ENCODE measurements at regions not wholly inside any gene's neighbourhood (a gene's known extent, or its start where the extent isn't known, plus 50 kb on each side); places are given as distances from the start of the nearest gene placed in this dataset.

DNA sequence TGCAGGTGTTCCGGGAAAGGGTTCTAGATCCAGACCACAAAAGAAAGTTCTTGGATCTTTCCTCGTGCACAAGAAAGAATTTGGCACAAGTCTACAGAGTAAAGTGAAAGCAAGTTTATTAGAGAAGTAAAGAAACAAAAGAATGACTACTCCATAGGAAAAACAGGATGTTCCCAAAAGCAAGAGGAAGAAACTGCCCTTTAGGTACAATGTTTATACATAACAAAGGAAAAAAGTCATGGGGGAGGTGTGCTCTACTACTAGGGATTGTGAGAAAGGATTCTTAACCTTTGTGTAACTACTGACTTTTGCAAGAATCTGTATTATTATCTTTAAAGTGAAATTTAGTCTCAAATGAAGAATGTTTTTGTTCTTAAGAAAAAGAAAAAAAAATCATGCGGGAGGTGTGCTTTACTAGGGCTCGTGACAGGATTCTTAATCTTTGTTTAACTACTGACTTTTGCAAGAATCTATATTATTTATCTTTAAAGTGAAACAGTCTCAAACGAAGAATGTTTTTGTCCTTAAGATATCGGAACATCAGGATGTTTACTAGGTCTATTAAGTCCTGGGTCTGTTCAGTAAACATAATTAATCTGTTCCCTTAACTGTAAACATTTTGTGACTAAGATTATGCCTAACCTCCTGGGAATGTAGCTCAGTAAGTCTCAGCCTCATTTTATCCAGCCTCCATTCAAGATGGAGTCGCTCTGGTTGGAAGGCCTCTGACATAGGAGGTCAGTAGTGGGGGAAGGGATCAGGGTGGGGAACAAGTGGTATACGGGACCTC, 110.4 kb upstream of the BEND4 start:
- Histone ChIP-seq H3K4me3 (ENCODE audit: low read length in 2 of 2) (no peak overlapping the region), H3K27ac (ENCODE audit: low read depth in 2 of 2, low read length in 2 of 2) (no peak overlapping the region), H3K4me1 (ENCODE audit: control insufficient read depth in 2 of 2, insufficient read depth in 2 of 2, low read length in 2 of 2) (no peaks in the 10 kb centered on the region), H3K9ac (ENCODE audit: low read depth in 1 of 2, low read length in 2 of 2) (no peak overlapping the region), H3K36me3 (ENCODE audit: control insufficient read depth in 2 of 2, insufficient read depth in 2 of 2, low read length in 2 of 2) (no peaks in the 10 kb centered on the region), H3K27me3 (ENCODE audit: control insufficient read depth in 2 of 2, insufficient read depth in 2 of 2, low read length in 2 of 2) (no peaks in the 10 kb centered on the region), H3K9me3 (ENCODE audit: control insufficient read depth in 2 of 2, low read length in 2 of 2) (no peaks in the 10 kb centered on the region)

DNA sequence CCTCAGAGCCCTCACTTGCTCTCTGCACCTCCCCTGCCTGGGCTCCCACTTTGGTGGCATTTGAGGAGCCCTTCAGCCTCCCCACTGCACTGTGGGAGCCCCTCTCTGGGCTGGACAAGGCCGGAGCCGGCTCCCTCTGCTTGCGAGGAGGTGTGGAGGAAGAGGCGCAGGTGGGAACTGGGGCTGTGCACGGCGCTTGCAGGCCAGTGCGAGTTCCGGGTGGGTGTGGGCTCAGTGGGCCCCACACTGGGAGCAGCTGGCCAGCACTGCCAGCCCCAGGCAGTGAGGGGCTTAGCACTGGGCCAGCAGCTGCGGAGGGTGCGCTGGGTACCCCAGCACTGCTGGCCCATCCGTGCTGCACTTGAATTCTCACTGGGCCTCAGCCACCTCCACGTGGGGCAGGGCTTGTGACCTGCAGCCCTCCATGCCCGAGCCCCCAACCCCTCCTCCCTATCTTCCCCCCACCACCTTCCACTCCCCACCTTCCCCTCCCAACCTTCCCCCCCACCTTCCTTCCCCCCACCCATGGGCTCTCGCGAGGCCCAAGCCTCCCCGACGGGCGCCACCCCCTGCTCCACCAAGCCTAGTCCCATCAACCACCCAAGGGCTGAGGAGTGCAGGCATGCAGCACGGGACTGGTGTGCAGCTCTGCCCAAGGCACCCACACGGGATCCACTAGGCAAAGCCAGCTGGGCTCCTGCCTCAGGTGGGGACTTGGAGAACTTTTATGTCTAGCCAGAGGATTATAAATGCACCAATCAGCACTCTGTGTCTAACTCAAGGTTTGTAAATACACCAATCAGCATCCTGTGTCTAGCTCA, 113.5 kb upstream of the BEND4 start:
- H3K4me1 ChIP-seq (ENCODE audit: control insufficient read depth in 2 of 2, insufficient read depth in 2 of 2, low read length in 2 of 2) = no peaks in the 10 kb centered on the region
- H3K9me3 ChIP-seq (ENCODE audit: control insufficient read depth in 2 of 2, low read length in 2 of 2) = no peaks in the 10 kb centered on the region
- H3K4me3 ChIP-seq (ENCODE audit: low read length in 2 of 2) = no peak overlapping the region
- H3K27me3 ChIP-seq (ENCODE audit: control insufficient read depth in 2 of 2, insufficient read depth in 2 of 2, low read length in 2 of 2) = no peaks in the 10 kb centered on the region
- H3K9ac ChIP-seq (ENCODE audit: low read depth in 1 of 2, low read length in 2 of 2) = no peak overlapping the region
- no peaks in the 10 kb centered on the region for H3K36me3 ChIP-seq (ENCODE audit: control insufficient read depth in 2 of 2, insufficient read depth in 2 of 2, low read length in 2 of 2)
- no peak overlapping the region for H3K27ac ChIP-seq (ENCODE audit: low read depth in 2 of 2, low read length in 2 of 2)

DNA sequence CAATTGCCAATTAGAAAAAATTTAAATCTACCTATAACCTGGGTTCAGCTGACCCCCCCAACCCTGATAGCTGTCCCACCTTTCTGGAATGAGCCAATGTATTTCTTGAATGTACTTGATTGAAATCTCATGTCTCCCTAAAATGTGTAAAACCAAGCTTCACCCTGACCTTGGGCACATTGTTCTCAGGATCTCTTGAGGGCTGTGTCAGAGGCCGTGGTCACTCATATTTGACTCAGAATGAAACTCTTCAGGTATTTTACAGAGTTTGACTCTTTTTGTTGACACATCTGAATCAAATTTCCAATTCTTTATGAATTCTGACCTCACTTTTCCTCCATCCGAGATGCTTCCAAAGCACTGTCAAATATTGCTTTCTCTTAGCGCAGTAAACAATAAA, 115.3 kb upstream of the BEND4 start:
- Histone ChIP-seq H3K4me1 (ENCODE audit: control insufficient read depth in 2 of 2, insufficient read depth in 2 of 2, low read length in 2 of 2) (no peaks in the 10 kb centered on the region), H3K9me3 (ENCODE audit: control insufficient read depth in 2 of 2, low read length in 2 of 2) (no peaks in the 10 kb centered on the region), H3K9ac (ENCODE audit: low read depth in 1 of 2, low read length in 2 of 2) (no peak overlapping the region), H3K27ac (ENCODE audit: low read depth in 2 of 2, low read length in 2 of 2) (no peak overlapping the region), H3K4me3 (ENCODE audit: low read length in 2 of 2) (no peak overlapping the region), H3K36me3 (ENCODE audit: control insufficient read depth in 2 of 2, insufficient read depth in 2 of 2, low read length in 2 of 2) (no peaks in the 10 kb centered on the region), H3K27me3 (ENCODE audit: control insufficient read depth in 2 of 2, insufficient read depth in 2 of 2, low read length in 2 of 2) (no peaks in the 10 kb centered on the region)

DNA sequence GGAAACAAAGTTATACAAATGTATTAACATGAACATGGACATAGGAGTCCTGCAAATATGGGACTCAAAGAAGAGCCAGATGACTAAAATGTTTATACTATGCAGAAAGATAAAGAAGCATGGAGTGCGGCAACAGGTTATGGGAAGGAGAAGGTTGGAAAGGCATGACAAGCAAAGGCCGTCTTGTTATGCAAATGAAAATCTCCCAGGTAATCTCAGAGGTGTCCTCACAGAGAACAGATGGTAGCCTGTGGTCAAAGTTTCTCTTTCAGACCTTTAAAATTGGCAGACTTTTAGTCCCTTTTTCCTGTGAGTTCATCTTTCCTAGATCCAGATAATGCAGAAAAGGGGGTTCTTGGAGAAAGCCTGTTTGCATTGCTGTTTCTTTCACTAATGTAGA, 116.4 kb upstream of the BEND4 start:
- Histone ChIP-seq H3K4me3 (ENCODE audit: low read length in 2 of 2) (no peak overlapping the region), H3K27me3 (ENCODE audit: control insufficient read depth in 2 of 2, insufficient read depth in 2 of 2, low read length in 2 of 2) (no peaks in the 10 kb centered on the region), H3K9ac (ENCODE audit: low read depth in 1 of 2, low read length in 2 of 2) (no peak overlapping the region), H3K27ac (ENCODE audit: low read depth in 2 of 2, low read length in 2 of 2) (no peak overlapping the region), H3K4me1 (ENCODE audit: control insufficient read depth in 2 of 2, insufficient read depth in 2 of 2, low read length in 2 of 2) (no peaks in the 10 kb centered on the region), H3K9me3 (ENCODE audit: control insufficient read depth in 2 of 2, low read length in 2 of 2) (no peaks in the 10 kb centered on the region), H3K36me3 (ENCODE audit: control insufficient read depth in 2 of 2, insufficient read depth in 2 of 2, low read length in 2 of 2) (no peaks in the 10 kb centered on the region)

DNA sequence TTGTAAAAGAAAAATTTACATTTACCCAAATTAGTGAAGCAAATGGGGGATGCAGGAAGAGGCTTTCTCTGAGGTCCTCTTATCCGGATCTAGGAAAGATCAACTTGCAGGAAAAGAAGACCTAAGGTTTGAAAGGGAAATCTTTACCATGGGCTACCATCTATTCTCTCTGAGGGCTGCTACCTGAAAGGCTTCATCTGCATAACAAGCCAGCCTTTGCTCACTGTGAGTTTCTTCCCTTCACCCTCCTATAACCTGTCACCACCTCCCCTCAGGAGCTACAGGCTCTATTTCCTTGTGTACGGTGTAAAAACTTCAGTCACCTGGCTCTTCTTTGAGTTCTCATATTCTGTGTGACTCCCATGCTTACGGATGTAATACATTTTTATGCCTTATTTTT, 118.6 kb upstream of the BEND4 start:
- H3K36me3 ChIP-seq (ENCODE audit: control insufficient read depth in 2 of 2, insufficient read depth in 2 of 2, low read length in 2 of 2) = no peaks in the 10 kb centered on the region
- H3K9ac ChIP-seq (ENCODE audit: low read depth in 1 of 2, low read length in 2 of 2) = no peak overlapping the region
- no peak overlapping the region for H3K27ac ChIP-seq (ENCODE audit: low read depth in 2 of 2, low read length in 2 of 2)

DNA sequence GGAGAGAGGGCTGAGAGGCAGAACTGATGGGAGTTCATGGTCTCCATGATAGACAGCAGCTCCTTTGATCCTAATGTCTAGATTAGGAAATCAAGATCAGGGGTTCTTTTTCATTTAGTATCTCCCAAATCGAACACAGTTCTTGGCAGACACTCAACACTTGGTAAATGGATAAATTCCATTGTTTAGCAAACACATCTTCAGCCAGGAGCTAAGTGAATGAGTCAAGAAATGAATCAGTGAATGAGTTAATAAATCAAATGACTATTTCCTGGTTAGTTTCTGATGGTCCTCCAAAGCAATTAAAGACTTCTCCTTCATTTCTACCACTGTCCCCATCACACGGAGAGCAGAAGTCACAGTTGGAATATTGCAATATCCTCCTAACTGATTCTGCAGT, 120.0 kb upstream of the SHISA3 start:
- Histone ChIP-seq H3K9ac (ENCODE audit: low read depth in 1 of 2, low read length in 2 of 2) (no peak overlapping the region), H3K27ac (ENCODE audit: low read depth in 2 of 2, low read length in 2 of 2) (no peak overlapping the region), H3K4me1 (ENCODE audit: control insufficient read depth in 2 of 2, insufficient read depth in 2 of 2, low read length in 2 of 2) (peaks cover 0 to 4% of the 10 kb centered on the region in 2 donors), H3K36me3 (ENCODE audit: control insufficient read depth in 2 of 2, insufficient read depth in 2 of 2, low read length in 2 of 2) (no peaks in the 10 kb centered on the region), H3K4me3 (ENCODE audit: low read length in 2 of 2) (no peak overlapping the region), H3K27me3 (ENCODE audit: control insufficient read depth in 2 of 2, insufficient read depth in 2 of 2, low read length in 2 of 2) (no peaks in the 10 kb centered on the region), H3K9me3 (ENCODE audit: control insufficient read depth in 2 of 2, low read length in 2 of 2) (no peaks in the 10 kb centered on the region)

More for the DNA sequence above, 118.6 kb upstream of the BEND4 start:
- Histone ChIP-seq H3K4me1 (ENCODE audit: control insufficient read depth in 2 of 2, insufficient read depth in 2 of 2, low read length in 2 of 2) (no peaks in the 10 kb centered on the region), H3K27me3 (ENCODE audit: control insufficient read depth in 2 of 2, insufficient read depth in 2 of 2, low read length in 2 of 2) (no peaks in the 10 kb centered on the region), H3K4me3 (ENCODE audit: low read length in 2 of 2) (no peak overlapping the region), H3K9me3 (ENCODE audit: control insufficient read depth in 2 of 2, low read length in 2 of 2) (no peaks in the 10 kb centered on the region)

DNA sequence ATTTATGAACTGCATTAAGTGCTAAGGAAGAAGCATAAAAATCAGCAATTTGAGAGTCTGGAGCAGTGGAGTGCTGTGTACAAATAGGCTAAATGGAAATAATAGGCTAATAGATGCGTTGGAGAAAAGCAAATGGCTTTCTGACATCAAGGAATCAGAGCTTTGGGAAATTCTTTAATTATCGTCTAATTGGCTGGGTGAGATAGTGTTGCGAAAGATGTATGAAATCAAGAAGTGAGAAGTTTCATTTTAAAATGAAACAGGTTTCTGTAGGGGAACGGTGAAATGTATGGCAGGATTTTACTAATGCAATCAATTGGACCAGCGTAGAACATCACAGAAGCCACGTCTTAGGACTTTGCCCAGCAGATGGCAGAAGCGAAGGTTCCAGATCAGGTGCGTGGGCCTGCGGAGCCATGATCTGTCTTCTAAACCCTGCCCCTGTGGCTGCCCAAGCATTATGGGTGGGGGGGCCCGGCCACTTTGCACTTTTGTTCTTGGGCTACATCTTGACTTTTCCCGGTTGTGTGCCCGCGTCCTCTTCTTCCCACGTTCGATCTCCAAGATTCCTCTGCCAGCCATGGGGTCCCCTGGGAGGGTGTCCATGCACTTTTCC, 118.5 kb upstream of the SHISA3 start:
- Histone ChIP-seq H3K27me3 (ENCODE audit: control insufficient read depth in 2 of 2, insufficient read depth in 2 of 2, low read length in 2 of 2) (peaks cover 0 to 2% of the 10 kb centered on the region in 2 donors), H3K9ac (ENCODE audit: low read depth in 1 of 2, low read length in 2 of 2) (no peak overlapping the region), H3K36me3 (ENCODE audit: control insufficient read depth in 2 of 2, insufficient read depth in 2 of 2, low read length in 2 of 2) (no peaks in the 10 kb centered on the region), H3K4me1 (ENCODE audit: control insufficient read depth in 2 of 2, insufficient read depth in 2 of 2, low read length in 2 of 2) (peaks cover 0 to 4% of the 10 kb centered on the region in 2 donors), H3K9me3 (ENCODE audit: control insufficient read depth in 2 of 2, low read length in 2 of 2) (no peaks in the 10 kb centered on the region), H3K4me3 (ENCODE audit: low read length in 2 of 2) (no peak overlapping the region), H3K27ac (ENCODE audit: low read depth in 2 of 2, low read length in 2 of 2) (no peak overlapping the region)

DNA sequence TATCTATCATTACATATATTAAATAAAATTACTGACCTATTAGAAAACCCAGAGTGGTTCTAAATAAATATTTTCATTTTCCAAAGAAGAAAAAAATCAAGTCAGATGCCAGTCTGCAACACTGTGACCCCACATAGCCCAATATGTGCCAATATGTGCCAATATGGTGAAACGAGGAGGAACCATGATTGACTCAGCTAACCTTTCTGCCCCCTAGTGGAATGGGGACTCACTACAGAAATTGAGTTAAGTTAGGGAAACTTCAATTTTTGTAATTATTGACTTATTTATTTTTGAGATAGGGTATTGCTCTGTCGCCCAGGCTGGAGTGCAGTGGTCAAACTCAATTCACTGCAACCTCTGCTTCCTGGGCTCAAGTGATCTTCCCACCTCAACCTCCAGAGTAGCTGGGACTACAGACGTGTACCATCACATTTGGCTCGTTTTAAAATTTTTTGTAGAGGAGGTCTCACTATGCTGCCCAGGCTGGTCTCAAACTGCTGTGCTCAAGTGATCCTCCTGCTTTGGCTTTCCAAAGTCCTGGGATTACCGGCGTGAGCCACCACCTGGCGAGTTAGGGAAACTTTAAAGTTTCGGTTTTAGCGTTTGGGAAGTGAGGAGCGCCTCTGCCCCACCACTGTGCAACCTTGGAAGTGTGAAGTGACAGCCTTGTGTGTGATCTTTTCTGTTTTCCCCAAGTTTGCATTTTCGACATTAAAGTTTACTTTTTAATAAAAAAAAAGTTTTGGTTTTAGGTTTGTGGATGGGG, 116.8 kb upstream of the SHISA3 start:
- Histone ChIP-seq H3K4me3 (ENCODE audit: low read length in 2 of 2) (no peak overlapping the region), H3K4me1 (ENCODE audit: control insufficient read depth in 2 of 2, insufficient read depth in 2 of 2, low read length in 2 of 2) (peaks cover 0 to 4% of the 10 kb centered on the region in 2 donors), H3K36me3 (ENCODE audit: control insufficient read depth in 2 of 2, insufficient read depth in 2 of 2, low read length in 2 of 2) (no peaks in the 10 kb centered on the region)

DNA sequence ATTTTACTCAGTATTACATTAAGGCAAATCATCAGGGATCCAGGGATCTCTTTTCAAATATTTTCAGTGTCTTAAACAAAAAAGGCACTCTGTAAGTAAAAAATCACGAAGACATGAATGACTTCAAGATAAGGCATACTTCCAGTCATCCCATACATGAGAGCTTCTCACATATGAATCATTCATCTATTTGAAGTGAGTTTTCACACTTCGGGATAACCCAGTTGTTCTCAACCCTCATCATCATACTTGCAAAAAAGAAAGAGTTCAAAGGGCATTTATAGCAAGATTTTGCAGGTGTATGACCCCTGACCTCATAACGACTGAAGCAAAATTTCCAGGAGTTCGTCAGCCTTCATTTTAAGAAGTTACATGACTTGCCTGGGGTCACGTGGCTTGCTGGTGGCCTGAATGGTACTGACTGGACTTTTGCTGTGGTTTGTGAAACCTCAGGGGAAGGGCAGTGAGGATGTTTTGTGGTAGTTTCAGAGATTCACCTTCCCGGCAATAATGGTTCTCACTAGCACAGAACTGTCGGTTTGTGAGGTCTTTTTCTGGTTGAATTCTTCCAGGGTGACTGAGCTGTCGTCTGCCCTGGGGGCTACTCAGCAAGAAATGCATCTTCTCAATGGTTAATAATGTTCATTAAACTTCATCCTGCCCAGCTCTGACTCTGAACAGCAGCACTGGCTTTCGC, 115.8 kb upstream of the SHISA3 start:
- no peak overlapping the region for H3K9ac ChIP-seq (ENCODE audit: low read depth in 1 of 2, low read length in 2 of 2)

More for the DNA sequence above, 116.8 kb upstream of the SHISA3 start:
- no peaks in the 10 kb centered on the region for H3K9me3 ChIP-seq (ENCODE audit: control insufficient read depth in 2 of 2, low read length in 2 of 2)
- peaks cover 0 to 2% of the 10 kb centered on the region in 2 donors for H3K27me3 ChIP-seq (ENCODE audit: control insufficient read depth in 2 of 2, insufficient read depth in 2 of 2, low read length in 2 of 2)
- H3K27ac ChIP-seq (ENCODE audit: low read depth in 2 of 2, low read length in 2 of 2) = no peak overlapping the region
- H3K9ac ChIP-seq (ENCODE audit: low read depth in 1 of 2, low read length in 2 of 2) = no peak overlapping the region

More for the DNA sequence above, 115.8 kb upstream of the SHISA3 start:
- peaks cover 0 to 4% of the 10 kb centered on the region in 2 donors for H3K4me1 ChIP-seq (ENCODE audit: control insufficient read depth in 2 of 2, insufficient read depth in 2 of 2, low read length in 2 of 2)
- H3K9me3 ChIP-seq (ENCODE audit: control insufficient read depth in 2 of 2, low read length in 2 of 2) = no peaks in the 10 kb centered on the region
- no peaks in the 10 kb centered on the region for H3K36me3 ChIP-seq (ENCODE audit: control insufficient read depth in 2 of 2, insufficient read depth in 2 of 2, low read length in 2 of 2)
- H3K27ac ChIP-seq (ENCODE audit: low read depth in 2 of 2, low read length in 2 of 2) = no peak overlapping the region
- peaks cover 0 to 2% of the 10 kb centered on the region in 2 donors for H3K27me3 ChIP-seq (ENCODE audit: control insufficient read depth in 2 of 2, insufficient read depth in 2 of 2, low read length in 2 of 2)
- H3K4me3 ChIP-seq (ENCODE audit: low read length in 2 of 2) = no peak overlapping the region

Measured in mucosa of rectum (tissue), 2 donors.